Loucy (cell line): ENCODE measurements at regions not wholly inside any gene's neighbourhood (a gene's known extent, or its start where the extent isn't known, plus 50 kb on each side); places are given as distances from the start of the nearest gene placed in this dataset.

ENCODE experiments used
- CTCF ChIP-seq: fragments of 200-600 bp; sonication (generic); conservative IDR thresholded peaks from 2 replicates; pipeline ENCODE4 v1.5.1; 2014; ENCODE audit warnings: mild to moderate bottlenecking, antibody characterized with exemption, low read length
- EZH2phosphoT487 ChIP-seq: fragments of 200-600 bp; IDR thresholded peaks from 2 replicates; pipeline ENCODE4 v1.6.1; 2018; ENCODE audit warnings: antibody characterized with exemption, mild to moderate bottlenecking, moderate library complexity, borderline replicate concordance

GRCh38 chr9:23044549-23044948, 597.9 kb downstream of the DMRTA1 start:
- TF ChIP-seq CTCF (no peak), EZH2phosphoT487 (no peak)
